ENCODE measurements at regions not wholly inside any gene's neighbourhood (a gene's known extent, or its start where the extent isn't known, plus 50 kb on each side); places are given as distances from the start of the nearest gene placed in this dataset.

- DNase-seq, result no peak
Measured at GRCh38 chr15:61318802-61319525, 89.9 kb upstream of the RORA start.

- no peak for DNase-seq
Measured at GRCh38 chr15:61318301-61318700, 89.2 kb upstream of the RORA start.

- DNase-seq, result no peak
Measured at GRCh38 chr15:61315471-61315870, 86.4 kb upstream of the RORA start.

- no peak for DNase-seq
Measured at GRCh38 chr15:61314427-61314826, 85.3 kb upstream of the RORA start.

GRCh38 chr15:61309617-61310016, 80.5 kb upstream of the RORA start:
- no peak for DNase-seq

- no peak for DNase-seq
Measured at GRCh38 chr15:61309031-61309511, 80.0 kb upstream of the RORA start.

- DNase-seq, result no peak
Measured at GRCh38 chr15:61308437-61308836, 79.3 kb upstream of the RORA start.

- no peak for DNase-seq
Measured at GRCh38 chr15:61307474-61307873, 78.4 kb upstream of the RORA start.

GRCh38 chr15:61301701-61302100, 72.6 kb upstream of the RORA start:
- no peak for DNase-seq

GRCh38 chr15:61299075-61299763, 70.1 kb upstream of the RORA start:
- DNase-seq, result no peak

GRCh38 chr15:61295239-61295638, 66.1 kb upstream of the RORA start:
- DNase-seq, result no peak

GRCh38 chr15:61282661-61283060, 53.6 kb upstream of the RORA start:
- no peak for DNase-seq

GRCh38 chr15:61281328-61281727, 52.2 kb upstream of the RORA start:
- no peak for DNase-seq

Data from inflammatory macrophage treated with lipopolysaccharide for 4 hours (primary cell).